OCI-LY3 (cell line): ENCODE measurements at regions not wholly inside any gene's neighbourhood (a gene's known extent, or its start where the extent isn't known, plus 50 kb on each side); places are given as distances from the start of the nearest gene placed in this dataset.

Experiments
- H2AFZ ChIP-seq: fragments of 200-600, 300-600 bp; shearing (Covaris generic); 2 replicates; pipeline ENCODE4 v1.6.0; 2014; ENCODE audit warnings: antibody characterized with exemption, low read depth, low read length
- H3K27ac ChIP-seq: fragments of 200-600, 300-600 bp; sonication (generic); 2 replicates; pipeline ENCODE4 v1.5.1; 2014; ENCODE audit warnings: mild to moderate bottlenecking, low read length, moderate library complexity, mixed read lengths
- H3K27me3 ChIP-seq: fragments of 200-600, 300-600 bp; sonication (generic); 2 replicates; pipeline ENCODE4 v1.6.1; 2014; ENCODE audit warnings: low read depth, low read length, mixed read lengths
- H3K36me3 ChIP-seq: fragments of 200-600, 300-600 bp; sonication (generic); replicated peaks from 2 replicates; pipeline ENCODE3; 2014; ENCODE audit warnings: low read depth, low read length, mixed read lengths
- H3K4me1 ChIP-seq: fragments of 300-600, 200-600 bp; sonication (generic); 2 replicates; pipeline ENCODE4 v1.6.1; 2014; ENCODE audit warnings: low read length, mixed read lengths
- H3K4me2 ChIP-seq: fragments of 200-600, 300-600 bp; sonication (generic); 2 replicates; pipeline ENCODE4 v1.6.1; 2014; ENCODE audit warnings: low read length, mixed read lengths
- H3K4me3 ChIP-seq: fragments of 300-600, 200-600 bp; sonication (generic); 2 replicates; pipeline ENCODE4 v1.5.1; 2014; ENCODE audit warnings: antibody characterized with exemption, mild to moderate bottlenecking, low read length, moderate library complexity
- H3K79me2 ChIP-seq: fragments of 300-600, 200-600 bp; shearing (Covaris generic); 2 replicates; pipeline ENCODE4 v1.6.1; 2014; ENCODE audit warnings: mild to moderate bottlenecking, low read length, mixed read lengths
- H3K9ac ChIP-seq: fragments of 300-600, 200-600 bp; shearing (Covaris generic); 2 replicates; pipeline ENCODE4 v1.6.0; 2014; ENCODE audit warnings: mild to moderate bottlenecking, low read length, moderate library complexity
- H3K9me3 ChIP-seq: fragments of 200-600, 300-600 bp; shearing (Covaris generic); 2 replicates; pipeline ENCODE4 v1.6.1; 2014; ENCODE audit warnings: low read length, mixed read lengths; ENCODE audit not compliant: insufficient read depth
- H4K20me1 ChIP-seq: fragments of 200-600, 300-600 bp; sonication (generic); 2 replicates; pipeline ENCODE4 v1.6.1; 2016; ENCODE audit warnings: low read length, mixed read lengths; ENCODE audit not compliant: insufficient read depth
- CTCF ChIP-seq: fragments of 200-600, 300-600 bp; sonication (generic); IDR thresholded peaks from 2 replicates; pipeline ENCODE4 v1.5.1; 2014; ENCODE audit warnings: antibody characterized with exemption, low read length, low read depth
- EZH2phosphoT487 ChIP-seq: fragments of 200-600 bp; shearing (Covaris generic); IDR thresholded peaks from 2 replicates; pipeline ENCODE4 v1.6.1; 2018; ENCODE audit warnings: antibody characterized with exemption, mixed run types, low read depth

- no peak overlapping the region for H3K4me3 ChIP-seq
- no peak for TF ChIP-seq CTCF
- TF ChIP-seq EZH2phosphoT487, result no peak
- no peaks in the 10 kb centered on the region for H3K4me1 ChIP-seq
- no peak overlapping the region for H3K4me2 ChIP-seq
- no peak overlapping the region for H3K9ac ChIP-seq
- no peaks in the 10 kb centered on the region for H3K79me2 ChIP-seq
- no peaks in the 10 kb centered on the region for H3K9me3 ChIP-seq
- H3K36me3 ChIP-seq, result no peaks in the 10 kb centered on the region
- H2AFZ ChIP-seq, result no peak overlapping the region
- no peaks in the 10 kb centered on the region for H4K20me1 ChIP-seq
- no peaks in the 10 kb centered on the region for H3K27me3 ChIP-seq
- no peak overlapping the region for H3K27ac ChIP-seq
Measured at GRCh38 chr12:43287706-43288383, 264.2 kb downstream of the ADAMTS20 start.

- TF ChIP-seq EZH2phosphoT487 (no peak), CTCF (no peak)
- Histone ChIP-seq H3K9ac (no peak overlapping the region), H3K36me3 (no peaks in the 10 kb centered on the region), H3K4me3 (no peak overlapping the region), H4K20me1 (no peaks in the 10 kb centered on the region), H3K27me3 (no peaks in the 10 kb centered on the region), H3K4me2 (no peak overlapping the region), H3K79me2 (no peaks in the 10 kb centered on the region), H3K27ac (no peak overlapping the region), H3K9me3 (no peaks in the 10 kb centered on the region), H2AFZ (no peak overlapping the region), H3K4me1 (no peaks in the 10 kb centered on the region)
Measured at GRCh38 chr12:43286986-43287385, 265.0 kb downstream of the ADAMTS20 start.

GRCh38 chr12:43285159-43285598, 266.8 kb downstream of the ADAMTS20 start:
- no peaks in the 10 kb centered on the region for H3K79me2 ChIP-seq
- H3K36me3 ChIP-seq, result no peaks in the 10 kb centered on the region
- H3K4me2 ChIP-seq, result no peak overlapping the region
- H3K9ac ChIP-seq, result no peak overlapping the region
- H3K9me3 ChIP-seq, result no peaks in the 10 kb centered on the region
- no peak overlapping the region for H2AFZ ChIP-seq
- H3K27ac ChIP-seq, result no peak overlapping the region
- H3K4me1 ChIP-seq, result no peaks in the 10 kb centered on the region
- no peak overlapping the region for H3K4me3 ChIP-seq
- H4K20me1 ChIP-seq, result no peaks in the 10 kb centered on the region
- TF ChIP-seq CTCF (no peak), EZH2phosphoT487 (no peak)
- H3K27me3 ChIP-seq, result no peaks in the 10 kb centered on the region

- no peak overlapping the region for H3K9ac ChIP-seq
- no peak overlapping the region for H3K4me2 ChIP-seq
- H3K27me3 ChIP-seq, result no peaks in the 10 kb centered on the region
- TF ChIP-seq EZH2phosphoT487 (no peak), CTCF (no peak)
- H3K4me1 ChIP-seq, result no peaks in the 10 kb centered on the region
- H3K9me3 ChIP-seq, result no peaks in the 10 kb centered on the region
- no peak overlapping the region for H2AFZ ChIP-seq
- H3K4me3 ChIP-seq, result no peak overlapping the region
- no peak overlapping the region for H3K27ac ChIP-seq
- no peaks in the 10 kb centered on the region for H3K79me2 ChIP-seq
- no peaks in the 10 kb centered on the region for H3K36me3 ChIP-seq
- no peaks in the 10 kb centered on the region for H4K20me1 ChIP-seq
Measured at GRCh38 chr12:43284486-43285158, 267.4 kb downstream of the ADAMTS20 start.
